Epithelial cell of proximal tubule (primary cell): ENCODE measurements at regions not wholly inside any gene's neighbourhood (a gene's known extent, or its start where the extent isn't known, plus 50 kb on each side); places are given as distances from the start of the nearest gene placed in this dataset.

Source experiments
- DNase-seq: peaks from one replicate; pipeline ENCODE4 v3.0.0-alpha.2; 2011; ENCODE audit warnings: low read depth
- H3K4me3 ChIP-seq: 2 replicates; pipeline ENCODE4 v1.5.1; 2011; ENCODE audit warnings: low read depth, mild to moderate bottlenecking, low read length
- CTCF ChIP-seq: conservative IDR thresholded peaks from 2 replicates; pipeline ENCODE4 v1.5.1; 2012; ENCODE audit warnings: low read depth, mild to moderate bottlenecking, low read length

- no peak for TF ChIP-seq CTCF
- no peak for DNase-seq
Measured at GRCh38 chr2:151175864-151176263, 85.8 kb downstream of the RBM43 start.

GRCh38 chr2:151174127-151174526, 87.5 kb downstream of the RBM43 start:
- no peak overlapping the region for H3K4me3 ChIP-seq
- no peak for DNase-seq
- no peak for TF ChIP-seq CTCF

More at GRCh38 chr2:151175864-151176263, 85.8 kb downstream of the RBM43 start:
- no peak overlapping the region for H3K4me3 ChIP-seq

GRCh38 chr2:151171186-151171585, 90.5 kb downstream of the RBM43 start:
- no peak for DNase-seq
- TF ChIP-seq CTCF, result no peak
- H3K4me3 ChIP-seq, result no peak overlapping the region

- no peak for DNase-seq
- no peak overlapping the region for H3K4me3 ChIP-seq
- TF ChIP-seq CTCF, result no peak
Measured at GRCh38 chr2:151166410-151166809, 95.3 kb downstream of the RBM43 start.

GRCh38 chr2:151165105-151165684, 96.5 kb downstream of the RBM43 start:
- DNase-seq, result no peak
- no peak for TF ChIP-seq CTCF
- H3K4me3 ChIP-seq, result no peak overlapping the region

- no peak for DNase-seq
- no peak overlapping the region for H3K4me3 ChIP-seq
- TF ChIP-seq CTCF, result peak; percentile 57
Measured at GRCh38 chr2:151161821-151162551, 99.7 kb downstream of the RBM43 start.
